Ishikawa (cell line): ENCODE measurements at regions not wholly inside any gene's neighbourhood (a gene's known extent, or its start where the extent isn't known, plus 50 kb on each side); places are given as distances from the start of the nearest gene placed in this dataset.

ENCODE experiments used
- CEBPB ChIP-seq: IDR thresholded peaks from 2 replicates; pipeline ENCODE4 v1.6.1; 2012
- TF ChIP-seq, protein P1 (sequence below): IDR thresholded peaks from 2 replicates; pipeline ENCODE4 v1.6.1; 2012

- TF ChIP-seq, protein P1, sequence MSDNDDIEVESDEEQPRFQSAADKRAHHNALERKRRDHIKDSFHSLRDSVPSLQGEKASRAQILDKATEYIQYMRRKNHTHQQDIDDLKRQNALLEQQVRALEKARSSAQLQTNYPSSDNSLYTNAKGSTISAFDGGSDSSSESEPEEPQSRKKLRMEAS = no peak
- no peak for TF ChIP-seq CEBPB
Observed at GRCh38 chr20:22058746-22059145, 353.3 kb downstream of the PAX1 start.
